Ishikawa (cell line): ENCODE measurements at regions not wholly inside any gene's neighbourhood (a gene's known extent, or its start where the extent isn't known, plus 50 kb on each side); places are given as distances from the start of the nearest gene placed in this dataset.

Experiments used
- CEBPB ChIP-seq: IDR thresholded peaks from 2 replicates; pipeline ENCODE4 v1.6.1; 2012
- CREB1 ChIP-seq: IDR thresholded peaks from 2 replicates; pipeline ENCODE4 v1.6.1; 2012; ENCODE audit warnings: low read depth
- EGR1 ChIP-seq: IDR thresholded peaks from 2 replicates; pipeline ENCODE4 v1.6.1; 2012
- EP300 ChIP-seq: IDR thresholded peaks from 2 replicates; pipeline ENCODE4 v1.6.1; 2012; ENCODE audit warnings: borderline replicate concordance
- FOXM1 ChIP-seq: IDR thresholded peaks from 2 replicates; pipeline ENCODE4 v1.6.1; 2012; ENCODE audit warnings: low read depth, borderline replicate concordance
- MAX ChIP-seq: IDR thresholded peaks from 2 replicates; pipeline ENCODE4 v1.6.1; 2012
- NFIC ChIP-seq: IDR thresholded peaks from 2 replicates; pipeline ENCODE4 v1.6.1; 2012
- RAD21 ChIP-seq: IDR thresholded peaks from 2 replicates; pipeline ENCODE4 v1.6.1; 2012; ENCODE audit warnings: low read depth
- REST ChIP-seq: IDR thresholded peaks from 2 replicates; pipeline ENCODE4 v1.6.1; 2012; ENCODE audit warnings: low read depth, mild to moderate bottlenecking
- TAF1 ChIP-seq: IDR thresholded peaks from 2 replicates; pipeline ENCODE4 v1.6.1; 2012; ENCODE audit warnings: low read depth, mild to moderate bottlenecking
- TCF12 ChIP-seq: IDR thresholded peaks from 2 replicates; pipeline ENCODE4 v1.6.1; 2012; ENCODE audit warnings: low read depth
- TEAD4 ChIP-seq: IDR thresholded peaks from 2 replicates; pipeline ENCODE4 v1.6.1; 2012
- YY1 ChIP-seq: IDR thresholded peaks from 2 replicates; pipeline ENCODE4 v1.6.1; 2012; ENCODE audit warnings: low read depth

- TF ChIP-seq NFIC (no peak), RAD21 (no peak), CEBPB (no peak), TAF1 (no peak), EP300 (no peak), TEAD4 (no peak), TCF12 (no peak), YY1 (no peak), FOXM1 (no peak), CREB1 (no peak), MAX (no peak), REST (no peak), EGR1 (no peak)
Measured at GRCh38 chr12:17134315-17134714, 528.4 kb upstream of the LMO3 start.
